HG03108 (cell line): ENCODE measurements at regions not wholly inside any gene's neighbourhood (a gene's known extent, or its start where the extent isn't known, plus 50 kb on each side); places are given as distances from the start of the nearest gene placed in this dataset.

Experiments
- ATAC-seq: cut with Tn5 transposase; IDR thresholded peaks from one replicate; pipeline ENCODE4 v1.9.1; 2021; ENCODE audit warnings: moderate library complexity; ENCODE audit not compliant: unreplicated experiment

DNA sequence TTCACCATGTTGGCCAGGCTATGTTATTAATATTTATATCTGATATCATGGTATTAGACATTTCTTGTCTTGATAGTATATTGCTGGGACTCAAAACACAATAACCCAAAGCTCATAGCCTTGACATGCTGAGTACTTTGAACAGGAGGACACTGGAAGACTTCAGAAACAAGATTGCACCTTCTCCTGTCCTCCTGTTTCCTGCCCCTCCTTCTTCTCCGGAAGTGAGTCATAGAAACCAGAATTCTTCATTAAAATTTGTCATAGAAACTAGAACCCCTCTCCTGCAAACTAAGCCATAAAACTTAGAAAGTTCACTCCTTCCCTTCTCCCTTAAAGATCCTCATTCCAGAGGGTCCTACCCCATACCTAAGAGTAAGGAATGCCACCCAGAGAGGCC lies 400.2 kb downstream of the SLITRK5 start:
- ATAC-seq, result no peak

DNA sequence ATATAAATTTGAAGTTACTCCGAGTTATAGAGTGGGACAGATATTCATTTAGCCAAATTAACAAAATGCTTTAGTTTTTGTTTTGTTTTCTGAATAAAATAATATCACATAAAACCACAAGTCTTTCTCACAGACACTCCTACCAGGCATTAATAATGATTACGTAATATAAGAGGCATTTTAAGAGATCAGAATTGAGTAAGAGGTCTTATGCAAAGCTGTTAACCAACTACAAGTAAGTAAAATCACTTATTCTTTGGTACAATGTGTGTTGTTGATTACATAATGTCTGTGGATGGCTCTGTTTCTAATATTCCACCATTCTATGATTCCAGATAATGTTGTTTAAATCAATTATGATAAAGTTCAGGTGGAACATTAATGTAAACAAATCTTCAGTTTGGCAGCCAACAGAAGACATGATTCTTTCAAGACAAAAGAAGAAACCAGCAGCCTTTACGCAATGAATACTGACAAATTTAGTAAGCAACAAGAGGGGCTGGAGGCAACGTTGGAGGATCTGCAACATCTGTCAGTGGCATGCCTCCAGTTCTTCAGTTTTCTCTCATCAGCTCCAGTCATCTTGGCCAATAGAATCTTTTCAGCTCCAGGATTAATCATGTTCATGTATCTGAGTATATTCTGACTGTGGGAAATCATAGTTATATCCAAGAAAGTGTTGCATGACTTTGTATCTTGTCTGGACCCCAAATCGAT lies 403.8 kb downstream of the SLITRK5 start:
- no peak for ATAC-seq

DNA sequence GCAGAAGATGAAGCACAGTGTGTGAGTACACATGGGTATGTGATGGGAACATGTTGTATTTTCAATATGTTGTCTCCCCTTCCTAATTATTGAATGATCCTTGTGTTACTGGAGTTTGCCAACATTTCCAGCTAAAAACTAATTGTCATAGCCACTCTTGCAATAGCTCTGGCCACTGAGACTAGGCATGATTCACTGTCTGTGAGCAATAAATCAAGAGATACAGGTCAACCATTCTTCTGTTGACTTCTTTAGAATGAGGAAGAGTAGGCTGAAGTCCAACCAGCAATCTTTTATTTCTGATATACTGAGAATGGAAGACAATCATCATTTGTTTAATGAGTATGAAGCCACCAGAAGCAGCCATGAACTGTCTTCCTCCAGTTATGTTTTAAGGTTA lies 413.9 kb downstream of the SLITRK5 start:
- ATAC-seq, result no peak

DNA sequence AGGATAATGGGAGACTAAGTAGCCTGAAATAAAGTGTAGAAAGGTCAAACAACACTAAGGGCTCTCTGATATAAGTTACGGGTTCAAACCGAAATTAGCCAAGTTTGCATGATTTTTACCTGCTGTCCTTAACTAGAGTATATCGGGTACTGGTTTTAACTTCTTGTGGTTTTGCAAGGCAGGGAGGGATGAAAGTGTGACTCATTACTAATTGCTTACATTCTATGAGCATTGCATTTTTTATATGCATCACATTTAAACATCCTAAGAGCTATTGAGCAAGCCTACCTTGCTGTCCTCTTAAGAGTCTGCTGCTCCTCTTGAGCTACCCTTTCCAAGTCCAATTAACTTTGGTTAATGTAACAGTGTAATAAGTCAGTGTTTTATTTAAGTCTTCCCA lies 415.4 kb downstream of the SLITRK5 start:
- ATAC-seq, result no peak

DNA sequence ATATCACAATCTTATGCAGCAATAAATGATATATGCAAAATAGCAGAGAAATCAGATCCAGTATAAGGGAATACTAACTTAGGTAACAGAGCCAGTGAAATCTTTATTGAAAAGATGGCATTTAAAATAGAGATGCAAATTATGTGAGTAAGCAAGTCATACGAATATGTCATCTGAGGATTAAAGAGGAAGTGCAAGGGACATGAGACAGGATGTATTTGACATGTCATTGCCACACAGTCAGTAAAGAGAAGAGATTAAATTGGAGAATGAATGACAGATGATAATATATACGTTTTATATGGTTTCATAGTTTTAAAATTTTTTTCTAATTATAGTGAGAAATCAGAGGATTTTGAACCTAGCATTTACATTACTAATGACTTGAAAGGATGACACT lies 426.4 kb downstream of the SLITRK5 start:
- no peak for ATAC-seq

DNA sequence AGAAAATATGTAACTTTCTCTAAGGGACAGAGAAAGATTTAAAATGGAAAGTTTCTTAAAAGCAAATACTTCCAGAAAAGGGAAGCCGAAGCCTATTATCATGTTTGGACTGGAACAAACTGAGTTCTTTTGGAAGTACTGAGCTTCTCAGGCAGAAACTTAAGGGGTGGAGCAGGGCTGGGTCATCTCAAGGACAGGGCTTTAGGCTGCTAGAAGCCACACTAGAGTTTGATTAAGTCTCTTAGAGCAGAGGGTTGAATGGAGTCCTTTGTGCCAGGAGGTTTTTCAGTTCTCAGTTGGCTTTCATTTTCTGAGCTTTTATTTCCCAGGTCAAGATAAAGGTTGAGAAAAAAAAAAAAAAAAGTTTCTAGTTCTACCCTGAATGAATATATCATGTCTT lies 432.7 kb downstream of the SLITRK5 start:
- ATAC-seq, result no peak

DNA sequence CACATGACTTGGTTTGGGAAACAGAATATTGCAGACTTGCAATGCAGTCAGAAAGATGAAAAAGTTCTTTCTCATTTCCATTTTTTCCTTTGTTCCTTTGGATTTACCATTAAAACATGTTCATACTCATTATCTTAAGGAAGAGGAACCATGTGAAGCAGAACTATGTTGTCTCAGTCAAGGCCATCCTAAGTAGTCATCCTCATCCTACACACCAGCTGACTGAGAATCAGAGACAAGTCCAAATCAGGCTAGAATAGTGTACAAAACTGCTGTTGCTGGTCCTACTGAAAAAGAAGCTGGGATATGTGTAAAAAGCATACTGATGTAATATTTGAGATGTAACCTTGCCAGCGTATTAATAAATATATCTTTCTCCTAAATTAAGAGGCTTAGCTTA lies 433.4 kb downstream of the SLITRK5 start:
- ATAC-seq, result no peak

DNA sequence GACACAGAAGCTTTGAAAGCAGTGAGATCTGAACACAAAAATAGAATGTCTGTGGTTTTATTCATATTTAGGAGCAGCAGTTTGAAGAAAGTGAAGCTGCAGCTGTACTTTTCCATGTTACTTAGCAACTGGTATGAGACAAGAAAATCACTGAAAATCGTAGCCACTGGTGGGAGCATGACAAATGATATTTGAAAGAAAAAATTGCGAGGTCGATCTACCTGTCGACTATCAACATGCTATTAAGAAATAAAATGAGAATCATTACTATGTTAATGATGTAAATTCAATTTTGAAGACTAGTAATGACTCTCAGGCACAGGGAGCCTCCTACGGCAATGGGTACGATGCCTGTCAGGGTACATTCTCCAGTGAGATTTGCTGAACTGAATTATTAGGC lies 436.4 kb downstream of the SLITRK5 start:
- ATAC-seq, result no peak

DNA sequence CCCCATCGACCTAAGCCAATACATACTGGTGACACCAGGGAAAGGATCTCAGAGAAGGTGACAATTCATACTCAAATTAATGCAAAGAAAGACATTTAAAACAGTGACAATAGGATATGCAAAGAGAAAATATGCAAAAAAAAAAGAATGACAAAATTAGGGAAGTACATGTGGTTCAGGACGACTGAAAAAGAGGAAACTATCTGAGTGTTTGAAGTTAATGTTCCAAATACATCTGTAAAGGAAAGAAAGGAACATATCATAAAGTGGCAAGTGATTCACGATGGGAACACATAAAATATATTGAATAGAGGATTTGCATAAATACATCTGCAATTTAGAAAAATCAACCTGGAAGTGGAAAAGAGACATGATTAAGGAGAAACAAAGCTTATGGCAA lies 441.4 kb downstream of the SLITRK5 start:
- ATAC-seq, result no peak

DNA sequence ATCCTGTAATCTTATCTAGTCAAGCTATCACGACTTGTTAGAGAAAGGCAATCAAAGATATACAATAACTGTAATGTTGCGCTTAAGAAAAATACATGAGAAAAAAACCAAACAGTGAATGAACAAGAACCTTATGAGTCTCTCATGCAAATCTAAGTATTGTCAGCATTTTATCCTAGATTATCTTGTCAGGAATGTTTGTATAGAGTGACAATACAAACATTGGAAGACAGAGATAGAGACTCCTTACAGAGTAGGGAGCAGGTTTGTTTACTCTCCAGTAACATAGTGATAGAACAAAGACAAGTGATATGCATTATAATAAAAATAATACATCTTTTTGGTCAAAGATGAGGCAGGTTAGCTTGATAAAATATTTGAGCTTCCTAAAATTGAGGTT lies 444.8 kb downstream of the SLITRK5 start:
- ATAC-seq, result no peak

DNA sequence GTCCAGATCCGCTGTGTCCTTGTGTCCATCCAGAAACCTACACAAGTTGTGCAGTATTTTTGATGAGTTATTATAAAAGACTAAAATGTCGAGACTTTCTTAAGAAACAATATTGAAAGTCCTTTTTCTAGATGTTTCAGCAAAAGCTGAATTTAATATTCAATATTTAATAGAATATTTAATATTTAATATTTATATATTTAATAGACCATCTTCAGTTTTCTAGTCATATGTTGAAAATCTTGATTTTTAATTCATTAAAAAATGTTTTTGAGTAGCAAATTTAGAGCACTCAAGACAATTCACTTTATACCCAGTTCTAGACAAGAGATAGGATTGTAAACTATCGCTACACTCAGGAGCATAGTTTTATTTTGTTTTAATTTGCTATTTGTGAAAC lies 447.8 kb downstream of the SLITRK5 start:
- ATAC-seq, result no peak

DNA sequence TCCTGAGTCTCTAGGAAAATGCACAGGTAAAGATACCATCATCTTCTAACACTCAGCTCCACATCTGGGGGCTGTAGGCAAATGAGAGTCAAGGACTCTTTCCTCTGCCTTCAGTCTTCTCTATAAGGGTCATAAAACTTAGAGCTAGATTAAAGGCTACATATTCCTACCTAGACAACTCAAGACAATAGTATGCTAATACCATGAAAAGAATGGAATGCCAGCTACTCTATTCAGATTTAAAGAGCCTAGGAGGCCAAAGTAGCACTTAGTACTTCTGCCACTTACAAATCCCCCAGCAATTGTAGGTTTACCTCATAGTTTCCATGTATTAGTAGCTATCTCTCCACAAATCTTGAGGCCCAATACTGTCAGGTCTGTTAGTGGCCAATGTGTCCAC lies 453.0 kb downstream of the SLITRK5 start:
- ATAC-seq, result no peak

DNA sequence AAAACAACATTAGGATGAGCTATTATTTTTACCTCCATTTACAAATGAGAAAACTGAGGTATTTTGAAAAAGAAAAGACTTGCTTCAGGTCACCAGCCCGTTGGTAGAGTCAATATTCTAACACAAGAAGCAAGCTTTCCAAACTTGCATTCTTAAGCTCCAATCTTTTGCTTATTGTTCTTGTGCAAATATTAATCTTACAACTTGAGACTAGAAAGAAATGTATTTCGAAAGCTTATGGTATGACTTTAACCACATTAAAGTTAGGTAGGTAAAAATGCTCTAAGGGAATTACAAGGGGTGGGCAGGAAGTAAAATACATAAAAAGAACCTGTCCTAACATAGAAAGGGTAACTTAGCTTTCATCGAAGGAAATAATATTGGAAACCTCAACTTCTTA lies 453.9 kb downstream of the SLITRK5 start:
- ATAC-seq, result no peak

DNA sequence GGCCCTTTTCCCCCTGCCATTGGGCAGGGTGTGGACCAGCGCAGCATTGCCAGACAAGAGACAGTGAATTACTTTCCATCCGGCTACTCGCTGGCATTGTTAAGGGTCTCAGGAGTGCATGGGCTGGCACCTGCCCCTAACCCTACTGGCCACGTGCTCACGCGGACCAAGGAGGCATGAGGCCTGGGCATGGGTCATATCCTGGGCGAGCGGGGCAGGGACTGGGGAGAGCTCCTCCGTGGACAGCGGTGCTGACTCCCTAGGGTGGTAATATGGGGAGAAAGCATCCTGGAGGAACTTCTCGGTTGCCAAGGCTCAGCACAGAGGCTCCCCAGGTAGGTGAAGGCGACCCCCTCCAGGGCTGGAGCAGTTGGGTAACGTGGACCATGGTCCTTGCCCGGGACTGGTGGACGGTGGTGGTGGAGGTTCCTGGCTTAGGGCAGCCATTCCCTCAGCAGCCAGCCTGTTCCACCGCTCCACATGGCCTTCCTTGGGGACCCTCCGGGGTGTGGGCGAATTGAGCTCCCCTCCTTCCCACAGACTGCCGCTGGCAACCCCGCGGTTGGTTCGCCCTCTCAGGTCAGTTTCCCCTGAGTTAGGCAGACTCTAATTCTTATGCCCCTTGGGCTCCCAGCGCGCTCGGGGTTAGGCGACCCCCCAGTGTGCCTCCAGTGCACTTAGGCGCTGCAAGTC lies 465.1 kb downstream of the SLITRK5 start:
- ATAC-seq, result no peak

DNA sequence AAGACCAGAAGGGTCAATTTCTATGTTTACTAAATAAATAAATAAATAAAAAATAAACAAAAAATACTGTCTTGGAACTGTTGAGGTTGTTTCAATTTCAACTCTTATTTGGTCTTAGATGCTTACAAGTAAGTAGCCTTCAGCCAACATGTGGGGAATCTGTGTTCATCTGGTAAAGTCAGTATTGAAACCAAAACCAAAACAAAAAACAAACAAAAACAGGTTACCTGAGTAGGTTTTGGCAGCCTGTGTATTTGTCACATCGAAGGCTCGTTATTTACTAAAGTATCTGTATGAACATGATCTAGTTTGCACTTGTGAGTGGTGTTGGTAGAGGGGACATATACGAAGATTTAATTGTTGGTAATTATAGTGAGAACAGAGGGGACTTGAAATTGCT lies 471.5 kb downstream of the SLITRK5 start:
- no peak for ATAC-seq

DNA sequence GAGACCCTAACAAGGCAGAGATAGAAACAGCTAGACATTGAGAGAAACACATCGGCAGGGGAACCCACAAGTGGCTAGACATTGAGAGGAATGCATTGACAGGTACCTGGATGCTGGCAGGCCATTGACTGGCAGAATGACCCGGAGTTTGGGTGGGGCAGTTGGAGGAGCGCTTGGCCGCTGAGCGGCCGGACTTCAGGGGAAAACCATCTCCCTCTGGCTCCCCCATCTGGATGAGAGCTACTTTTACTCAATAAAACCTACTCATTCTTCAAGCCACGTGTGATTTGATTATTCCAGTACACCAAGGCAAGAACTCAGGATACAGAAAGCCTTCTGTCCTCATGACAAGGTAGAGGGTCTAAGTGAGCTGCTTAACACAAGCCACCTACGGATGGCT lies 473.4 kb downstream of the SLITRK5 start:
- ATAC-seq, result no peak

DNA sequence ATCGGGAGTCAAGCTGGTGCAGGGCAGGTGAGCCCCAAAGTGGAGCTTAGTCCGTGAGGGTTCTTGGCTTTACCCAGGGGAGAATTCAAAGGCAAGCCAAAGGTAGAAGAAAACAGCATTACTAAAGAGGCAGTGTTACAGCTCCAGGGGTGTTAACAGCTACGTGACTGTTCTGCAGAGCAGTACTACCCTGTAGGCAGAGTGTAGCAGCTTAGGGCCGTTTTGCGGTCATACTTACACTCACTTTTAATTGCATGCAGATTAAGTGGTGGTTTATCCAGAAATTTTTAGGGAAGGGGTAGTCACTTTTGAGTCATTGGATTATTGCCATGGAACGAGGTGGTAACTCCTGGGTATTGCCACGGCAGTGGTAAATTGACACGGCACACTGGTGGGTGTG lies 482.2 kb downstream of the SLITRK5 start:
- ATAC-seq, result no peak

DNA sequence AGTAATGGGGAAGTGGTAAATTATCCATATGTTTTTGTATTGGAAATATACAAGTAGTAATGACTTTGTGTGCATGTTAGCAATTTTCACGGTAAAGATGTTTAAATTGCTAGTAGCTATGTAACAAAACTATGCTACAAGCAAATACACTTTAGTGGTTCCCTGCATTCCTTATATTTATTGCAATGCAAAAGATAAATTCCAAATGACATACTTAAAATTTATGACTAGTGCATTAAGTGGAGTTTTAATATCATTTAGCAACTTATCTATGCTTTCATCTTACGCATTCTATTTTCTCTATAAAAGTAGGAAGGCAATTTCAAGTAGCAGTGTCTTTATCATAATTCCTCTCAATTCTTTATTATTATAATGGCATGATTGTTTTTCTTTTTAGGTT lies 482.8 kb downstream of the SLITRK5 start:
- no peak for ATAC-seq

DNA sequence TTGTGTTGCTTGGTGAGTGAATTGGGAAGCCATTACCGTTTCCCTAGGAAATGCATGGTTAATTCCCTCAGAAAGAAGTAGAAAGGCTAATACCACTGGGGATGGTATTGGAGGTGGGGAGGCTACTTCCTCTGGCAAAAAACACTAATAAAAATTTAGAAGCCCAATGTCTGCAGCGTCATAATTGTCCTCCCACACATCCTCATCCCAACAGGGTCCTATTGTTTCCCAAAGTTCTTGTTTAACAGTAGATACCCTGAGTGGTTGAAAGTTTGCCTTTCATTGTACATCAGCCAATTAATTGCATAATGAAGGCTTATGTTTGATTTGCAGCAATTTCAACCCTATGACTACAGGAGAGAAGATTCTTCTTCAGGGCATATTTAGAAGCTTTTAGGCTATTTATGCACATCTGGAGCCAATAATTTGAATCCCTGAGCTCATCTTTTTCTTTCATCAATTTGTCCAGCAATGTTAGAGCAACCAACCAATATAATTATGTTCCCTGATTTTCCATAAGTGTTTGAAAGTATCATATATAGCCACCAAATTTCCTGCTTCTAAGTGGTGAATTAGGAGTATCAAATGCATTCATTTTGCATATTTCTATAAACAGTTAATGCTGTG lies 491.0 kb downstream of the SLITRK5 start:
- ATAC-seq, result no peak

DNA sequence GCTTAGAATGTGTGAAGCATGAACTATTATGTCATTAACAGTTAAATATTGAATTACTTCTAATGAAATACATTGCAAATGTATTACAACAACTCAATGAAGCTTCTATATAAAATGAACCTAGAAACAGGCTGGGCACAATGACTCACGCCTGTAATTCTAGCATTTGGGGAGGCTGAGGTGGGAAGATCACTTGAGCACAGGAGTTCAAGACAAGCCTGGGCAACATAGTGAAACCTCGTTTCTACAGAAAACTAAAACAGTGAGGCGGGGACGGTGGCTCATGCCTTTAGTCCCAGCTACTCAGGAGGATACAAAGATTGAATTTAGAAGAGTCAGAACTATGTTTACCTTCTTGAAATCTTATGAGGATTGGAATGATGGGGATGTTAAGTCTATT lies 505.1 kb downstream of the SLITRK5 start:
- ATAC-seq, result no peak

DNA sequence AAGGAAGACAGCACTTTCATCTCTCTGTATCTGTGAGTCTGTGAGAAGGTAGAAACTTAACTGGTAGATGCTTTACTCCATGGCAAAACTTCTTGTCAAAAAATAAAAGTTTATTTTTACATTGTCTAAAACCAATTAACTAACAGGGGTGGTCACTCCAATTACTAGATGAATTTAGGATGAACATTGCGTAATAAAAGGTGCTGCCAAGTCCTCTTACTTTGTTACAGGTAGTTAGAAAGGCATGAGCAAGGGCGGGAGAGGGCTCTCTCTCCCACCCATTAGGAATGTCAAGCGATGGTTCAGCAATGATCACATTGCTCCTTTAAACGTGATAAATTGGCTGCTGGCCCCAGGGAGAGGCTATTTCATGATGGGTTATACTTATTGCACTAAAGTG lies 512.3 kb downstream of the SLITRK5 start:
- no peak for ATAC-seq

DNA sequence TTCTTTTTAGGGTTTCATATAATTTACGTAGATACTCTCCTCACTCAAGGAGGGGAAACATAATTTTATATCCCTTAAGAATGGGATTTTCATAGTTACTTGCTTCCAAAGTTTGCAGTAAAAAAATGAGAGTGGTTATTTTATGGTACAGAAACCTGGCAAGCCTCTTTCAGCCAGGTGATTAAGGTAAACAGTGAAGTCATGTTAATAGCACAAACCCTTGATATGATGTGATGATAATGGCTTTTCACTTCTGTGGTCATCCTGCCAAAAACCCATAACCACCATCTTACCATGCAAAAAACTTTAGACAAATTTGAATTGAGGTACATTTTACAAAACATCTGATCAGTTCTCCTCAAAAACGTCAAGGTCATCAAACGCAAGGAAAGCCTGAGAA lies 517.8 kb downstream of the SLITRK5 start:
- ATAC-seq, result no peak
